IPS DF 4.7 (cell line): ENCODE measurements at regions not wholly inside any gene's neighbourhood (a gene's known extent, or its start where the extent isn't known, plus 50 kb on each side); places are given as distances from the start of the nearest gene placed in this dataset.
"Not testable (repeated sequence)": the region's sequence is repeated elsewhere in the genome, so short reads cannot be mapped to it uniquely, and the experiment has no call there.

ENCODE experiments used
- DNase-seq: peaks from one replicate; pipeline ENCODE4 v3.0.0-alpha.2; 2013; ENCODE audit warnings: low spot score; ENCODE audit errors: extremely low read depth

DNA sequence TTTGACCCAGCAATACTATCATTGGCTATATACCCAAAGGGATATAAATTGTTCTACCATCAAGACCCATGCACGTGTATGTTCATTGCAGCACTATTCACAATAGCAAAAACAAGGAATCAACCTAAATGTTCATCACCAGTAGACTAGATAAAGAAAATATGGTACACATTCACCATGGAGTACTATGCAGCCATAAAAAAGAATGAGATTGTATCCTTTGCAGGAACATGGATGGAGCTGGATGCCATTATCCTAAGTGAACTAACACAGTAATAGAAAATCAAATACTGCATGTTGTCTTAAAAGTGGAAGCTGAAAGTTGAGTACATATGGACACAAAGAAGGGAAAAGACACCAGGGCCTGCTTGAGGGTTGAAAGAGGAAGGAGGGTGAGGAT, 803.1 kb upstream of the PCDH10 start:
- DNase-seq = no peak

DNA sequence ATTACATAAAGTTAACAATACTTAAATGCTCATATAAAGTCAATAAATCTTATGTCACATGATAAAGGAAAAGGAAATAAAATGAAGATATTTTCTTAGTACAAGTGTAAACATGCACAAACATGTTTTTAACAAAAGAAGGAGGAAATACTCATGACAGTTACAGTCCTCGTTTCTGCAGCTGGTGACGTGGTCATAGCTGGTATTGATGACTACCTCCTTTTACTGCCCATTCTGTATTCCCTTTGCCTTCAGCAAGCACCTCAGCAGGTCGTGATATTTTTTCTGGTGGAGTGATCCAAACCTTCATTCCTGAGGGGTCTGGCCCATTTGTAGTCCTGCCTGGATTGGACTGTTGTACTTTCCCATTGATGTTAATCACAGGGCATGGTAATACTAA, 797.5 kb upstream of the PCDH10 start:
- not testable (repeated sequence) for DNase-seq

DNA sequence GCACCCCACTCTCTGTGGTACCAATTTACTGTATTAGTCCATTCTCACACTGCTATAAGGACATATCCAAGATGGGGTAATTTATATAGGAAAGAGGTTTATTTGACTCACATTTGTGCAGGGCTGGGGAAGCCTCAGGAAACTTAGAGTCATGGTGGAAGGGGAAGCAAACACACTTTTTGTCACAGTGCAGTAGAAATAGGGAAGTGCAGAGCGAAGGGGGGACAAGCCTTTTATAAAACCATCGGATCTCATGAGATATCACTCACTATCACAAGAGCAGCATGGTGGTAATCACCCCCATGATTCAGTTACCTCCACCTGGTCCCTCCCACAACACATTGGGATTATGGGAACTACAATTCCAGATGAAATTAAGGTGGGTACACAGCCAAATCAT, 766.9 kb upstream of the PCDH10 start:
- DNase-seq = no peak

- no peak for DNase-seq
Observed at GRCh38 chr4:132383571-132384199, 765.4 kb upstream of the PCDH10 start.

DNA sequence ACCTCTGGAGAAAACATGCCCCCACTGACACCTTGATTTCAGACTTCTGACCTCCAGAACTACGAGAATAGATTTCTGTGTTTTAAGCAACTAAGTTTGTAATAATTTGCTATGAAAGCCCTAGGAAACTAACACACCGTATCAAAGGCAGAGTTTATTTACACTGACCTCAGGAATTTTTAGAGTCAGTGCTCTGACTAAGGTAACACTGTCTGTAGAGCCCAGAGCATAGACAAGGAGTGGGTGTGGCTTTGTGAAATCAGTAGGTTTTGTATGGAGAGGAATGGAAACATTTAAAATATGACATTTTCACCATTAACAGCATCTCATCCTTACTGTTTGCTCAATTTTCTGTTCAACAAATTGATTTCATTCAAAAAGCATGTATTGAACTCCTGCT, 764.4 kb upstream of the PCDH10 start:
- DNase-seq = no peak

GRCh38 chr4:132386130-132386529, 763.0 kb upstream of the PCDH10 start:
- DNase-seq = no peak

GRCh38 chr4:132387060-132387459, 762.0 kb upstream of the PCDH10 start:
- DNase-seq = no peak

DNA sequence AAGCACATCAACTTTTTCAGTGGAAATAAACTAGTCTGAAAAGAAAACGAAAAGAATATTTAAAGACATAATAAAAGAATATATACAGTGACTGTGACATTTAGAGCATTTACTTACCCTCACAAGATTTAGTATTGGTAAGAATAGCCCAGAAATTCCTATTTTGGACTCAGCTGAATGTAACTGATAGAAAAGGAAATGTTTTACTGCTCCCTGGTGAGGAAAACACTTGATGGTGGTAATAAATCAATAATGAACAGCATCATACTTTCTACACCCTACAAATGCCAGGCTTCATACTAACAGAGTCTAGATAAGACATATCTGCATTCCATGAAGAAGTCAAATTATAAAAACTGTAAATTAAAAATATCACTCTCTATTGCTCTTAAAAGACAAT, 753.5 kb upstream of the PCDH10 start:
- DNase-seq = no peak

- DNase-seq = no peak
Observed at GRCh38 chr4:132396636-132397035, 752.5 kb upstream of the PCDH10 start.

DNA sequence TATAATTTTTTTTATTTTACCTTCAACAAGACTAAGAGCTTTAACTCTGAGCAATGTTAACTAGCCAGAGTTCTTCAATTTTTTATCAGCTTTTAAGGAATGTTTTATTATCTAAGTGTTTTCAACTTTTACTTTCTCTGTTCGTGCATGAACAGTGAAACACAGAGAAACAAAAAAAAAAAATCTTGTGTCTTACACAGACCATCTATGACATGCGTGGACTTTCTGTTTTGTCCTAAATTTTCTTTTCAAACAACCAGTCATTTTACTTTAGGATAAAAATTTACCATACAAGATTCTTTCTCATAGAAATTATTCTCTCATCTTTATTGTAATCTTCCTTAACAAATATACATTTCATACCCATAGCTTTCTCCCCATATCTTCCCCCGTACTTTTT, 731.9 kb upstream of the PCDH10 start:
- DNase-seq = peak; percentile 9

DNA sequence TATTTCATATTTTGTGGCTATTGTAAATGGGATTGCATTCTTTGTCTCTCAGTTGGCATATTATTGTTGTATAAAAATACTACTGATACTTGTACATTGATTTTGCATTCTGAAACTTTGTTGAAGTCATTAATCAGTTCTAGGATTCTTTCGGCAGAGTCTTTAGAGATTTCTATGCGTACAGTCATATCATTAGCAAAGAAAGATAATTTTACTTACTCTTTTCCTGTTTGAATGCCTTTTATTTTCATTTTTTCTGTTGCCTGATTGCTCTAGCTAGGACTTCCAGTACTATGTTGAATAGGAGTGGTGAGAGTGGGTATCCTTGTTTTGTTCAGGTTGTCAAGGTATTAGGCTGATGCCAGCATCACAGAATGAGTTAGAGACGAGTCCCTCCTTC, 722.0 kb upstream of the PCDH10 start:
- no peak for DNase-seq

- no peak for DNase-seq
Observed at GRCh38 chr4:132437117-132437516, 712.0 kb upstream of the PCDH10 start.

DNA sequence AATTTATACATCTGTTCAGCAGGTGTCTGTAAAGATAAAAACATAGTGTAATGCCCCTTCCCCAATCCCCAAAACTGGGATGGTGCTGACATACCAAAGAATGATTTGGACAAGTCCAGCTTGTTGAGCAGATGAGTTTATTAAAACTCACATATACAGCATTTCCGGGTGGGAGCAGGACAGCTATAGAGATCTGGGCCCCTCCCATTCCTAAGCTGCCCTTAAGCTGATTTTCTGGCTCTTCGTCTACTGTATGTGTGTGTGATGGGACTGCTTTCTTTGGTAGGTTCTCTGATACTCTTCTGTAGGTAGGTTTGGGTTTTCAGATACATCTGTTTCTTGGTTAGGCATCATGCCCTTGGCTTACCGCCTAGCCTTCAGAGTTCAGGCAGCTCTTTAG, 703.7 kb upstream of the PCDH10 start:
- no peak for DNase-seq

GRCh38 chr4:132457987-132458386, 691.1 kb upstream of the PCDH10 start:
- not testable (repeated sequence) for DNase-seq

GRCh38 chr4:132479543-132479942, 669.6 kb upstream of the PCDH10 start:
- DNase-seq = no peak

- DNase-seq = no peak
Observed at GRCh38 chr4:132488555-132488954, 660.5 kb upstream of the PCDH10 start.

DNA sequence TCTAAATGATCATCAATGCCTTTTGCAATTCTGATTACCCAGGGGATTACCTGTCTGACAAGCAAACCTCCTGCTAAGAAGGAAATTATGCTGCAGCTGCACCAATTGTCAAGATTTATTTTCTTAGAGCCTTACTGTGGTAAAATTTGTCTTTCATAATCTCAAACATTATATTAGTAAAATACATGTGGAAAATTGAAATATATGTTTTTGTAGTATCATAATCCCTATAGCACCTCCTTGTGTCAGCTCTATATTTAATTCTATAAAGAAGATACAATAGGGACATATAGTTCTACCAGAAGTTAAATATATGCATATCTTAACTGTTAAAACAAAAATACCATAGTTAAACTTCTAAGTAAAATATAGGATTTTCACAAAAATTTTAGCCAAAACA, 655.6 kb upstream of the PCDH10 start:
- no peak for DNase-seq

GRCh38 chr4:132495267-132495812, 653.8 kb upstream of the PCDH10 start:
- peak; percentile 86 for DNase-seq

DNA sequence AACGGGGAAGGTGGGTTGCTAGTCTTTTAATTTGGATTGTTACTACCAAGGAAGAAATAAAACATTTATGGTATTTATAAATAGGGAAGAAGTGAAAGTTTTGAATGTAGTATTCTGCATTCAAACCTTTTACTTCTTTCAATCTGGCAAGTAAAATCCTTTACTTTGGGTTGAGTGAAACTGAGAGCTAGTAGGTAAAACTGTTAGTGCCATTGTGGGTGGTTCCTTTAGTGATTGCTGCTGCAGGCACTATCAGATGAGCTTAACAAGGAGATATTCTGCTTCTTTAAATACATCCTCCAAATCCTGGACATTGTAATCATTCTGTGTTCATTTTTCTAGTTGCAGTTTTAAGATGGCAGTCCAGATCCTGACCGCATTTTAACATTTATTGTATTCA, 650.9 kb upstream of the PCDH10 start:
- DNase-seq = no peak

DNA sequence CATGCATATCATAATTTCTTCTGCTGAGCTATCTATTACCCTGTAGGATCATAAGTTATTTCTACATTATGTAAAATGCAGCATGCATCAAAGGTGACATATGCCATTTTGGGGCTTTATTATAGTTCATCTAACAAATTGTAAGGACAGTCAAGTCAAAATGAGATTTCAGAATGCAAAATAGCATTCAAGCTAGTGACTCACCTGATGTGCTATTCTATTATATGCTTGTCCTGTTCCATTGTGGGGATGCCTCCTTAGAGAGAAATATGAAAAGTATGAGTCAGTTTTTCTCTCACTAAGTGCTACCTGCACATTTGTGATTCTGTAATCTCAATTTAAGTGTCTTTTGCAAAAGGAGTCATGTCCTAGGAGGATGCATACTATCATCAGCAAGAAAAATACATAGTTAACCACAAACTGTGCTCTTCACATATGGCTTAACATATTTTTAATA, 647.0 kb upstream of the PCDH10 start:
- DNase-seq = no peak

- no peak for DNase-seq
Observed at GRCh38 chr4:132504438-132504837, 644.7 kb upstream of the PCDH10 start.

GRCh38 chr4:132506568-132506967, 642.5 kb upstream of the PCDH10 start:
- DNase-seq = no peak

DNA sequence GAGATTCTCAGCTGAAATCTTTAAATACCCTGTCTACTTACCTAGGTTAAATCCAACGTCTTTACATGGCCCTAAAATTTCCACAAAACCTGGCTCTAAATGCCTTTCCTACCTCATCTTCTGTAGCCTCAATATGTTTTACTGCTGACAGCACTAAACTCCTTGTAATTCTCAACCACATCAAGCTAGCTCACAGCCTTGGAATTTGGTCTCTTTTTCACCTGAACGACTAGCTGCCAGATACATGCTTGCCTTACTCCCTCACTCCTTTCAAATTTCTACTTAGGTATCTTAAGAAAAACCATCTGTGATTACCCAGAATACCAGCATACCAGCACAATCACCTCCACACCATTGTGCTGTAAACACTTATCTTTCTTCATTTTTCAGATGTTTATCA, 635.6 kb upstream of the PCDH10 start:
- no peak for DNase-seq

DNA sequence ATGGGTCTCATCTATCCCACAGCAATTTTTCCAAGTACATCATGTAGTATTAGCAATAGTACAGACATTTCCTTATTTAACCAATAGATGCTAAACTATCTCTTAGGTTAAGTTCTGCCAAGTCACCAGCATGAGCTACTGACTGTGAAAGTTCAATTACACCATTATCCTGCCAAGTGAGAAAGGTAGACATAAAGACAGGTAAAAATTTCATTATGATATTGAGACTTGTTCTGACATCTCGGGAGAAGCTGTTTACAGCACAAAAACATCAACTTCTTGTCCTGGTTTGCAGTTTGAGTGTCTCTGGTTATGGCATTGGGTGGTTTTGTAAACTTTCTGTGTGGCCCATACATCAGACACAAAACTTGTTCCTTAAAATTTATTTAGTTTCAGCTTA, 622.4 kb upstream of the PCDH10 start:
- DNase-seq = no peak
